Fibroblast of lung (primary cell): ENCODE measurements at regions not wholly inside any gene's neighbourhood (a gene's known extent, or its start where the extent isn't known, plus 50 kb on each side); places are given as distances from the start of the nearest gene placed in this dataset.
A peak's percentile ranks its signal among the peaks of the same experiment; 100 is the strongest.
"Not testable (repeated sequence)": the region's sequence is repeated elsewhere in the genome, so short reads cannot be mapped to it uniquely, and the experiment has no call there.

ENCODE experiments used
- DNase-seq, 2 donors: peaks; one replicate each; pipeline versions ENCODE4 v3.0.0 to v3.0.0-alpha.2; 2010; ENCODE audit warnings: low read depth in 2 of 2
- H2AFZ ChIP-seq: 2 replicates; pipeline ENCODE4 v1.5.1; 2012; ENCODE audit warnings: low read length, control low read depth, inconsistent platforms
- H3K27ac ChIP-seq: 2 replicates; pipeline ENCODE4 v1.5.1; 2011; ENCODE audit warnings: low read length, control low read depth; ENCODE audit not compliant: insufficient read depth
- H3K27me3 ChIP-seq: 2 replicates; pipeline ENCODE4 v1.5.1; 2011; ENCODE audit warnings: mild to moderate bottlenecking, low read length; ENCODE audit not compliant: control insufficient read depth, insufficient read depth
- H3K36me3 ChIP-seq: 2 replicates; pipeline ENCODE4 v1.5.1; 2011; ENCODE audit warnings: low read length; ENCODE audit not compliant: control insufficient read depth, insufficient read depth
- H3K4me1 ChIP-seq: 2 replicates; pipeline ENCODE4 v1.5.1; 2011; ENCODE audit warnings: low read length; ENCODE audit not compliant: control insufficient read depth, insufficient read depth; ENCODE audit errors: extremely low read depth
- H3K4me2 ChIP-seq: 2 replicates; pipeline ENCODE4 v1.5.1; 2011; ENCODE audit warnings: low read length, control low read depth; ENCODE audit not compliant: insufficient read depth; ENCODE audit errors: extremely low read depth
- H3K4me3 ChIP-seq, 4 experiments: fragments of 200-600 bp in 1 of 4; sonication (generic) in 1 of 4; replicated peaks in 1 of 4; 2 replicates each; pipeline ENCODE4 v1.5.1; 2011 to 2016; ENCODE audit warnings: low read length in 4 of 4, low read depth in 3 of 4, mild to moderate bottlenecking in 3 of 4, control low read depth in 2 of 4, inconsistent platforms in 1 of 4, mixed read lengths in 1 of 4; ENCODE audit not compliant: insufficient read depth in 1 of 4; ENCODE audit errors: control extremely low read depth in 1 of 4
- H3K79me2 ChIP-seq: 2 replicates; pipeline ENCODE4 v1.5.1; 2012; ENCODE audit warnings: mild to moderate bottlenecking, low read length, inconsistent platforms; ENCODE audit not compliant: control insufficient read depth, insufficient read depth
- H3K9ac ChIP-seq: 2 replicates; pipeline ENCODE4 v1.5.1; 2011; ENCODE audit warnings: mild to moderate bottlenecking, low read length, control low read depth; ENCODE audit not compliant: insufficient read depth
- H3K9me3 ChIP-seq: 2 replicates; pipeline ENCODE4 v1.5.1; 2012; ENCODE audit warnings: low read depth, low read length; ENCODE audit not compliant: control insufficient read depth, insufficient read depth
- H4K20me1 ChIP-seq: 2 replicates; pipeline ENCODE4 v1.5.1; 2011; ENCODE audit warnings: low read length; ENCODE audit not compliant: control insufficient read depth, insufficient read depth; ENCODE audit errors: extremely low read depth
- CTCF ChIP-seq, 2 donors: IDR thresholded peaks in 1 of 2; conservative IDR thresholded peaks in 1 of 2; 1 replicate in 1 of 2; 2 replicates in 1 of 2; pipeline ENCODE4 v1.5.1; 2011 to 2012; ENCODE audit warnings: low read length in 2 of 2, control low read depth in 1 of 2, inconsistent platforms in 1 of 2, low read depth in 1 of 2, mild to moderate bottlenecking in 1 of 2
- EZH2 ChIP-seq: IDR thresholded peaks from 2 replicates; pipeline ENCODE4 v1.5.1; 2012; ENCODE audit warnings: low read length, control low read depth, mild to moderate bottlenecking; ENCODE audit errors: missing control alignments

DNA sequence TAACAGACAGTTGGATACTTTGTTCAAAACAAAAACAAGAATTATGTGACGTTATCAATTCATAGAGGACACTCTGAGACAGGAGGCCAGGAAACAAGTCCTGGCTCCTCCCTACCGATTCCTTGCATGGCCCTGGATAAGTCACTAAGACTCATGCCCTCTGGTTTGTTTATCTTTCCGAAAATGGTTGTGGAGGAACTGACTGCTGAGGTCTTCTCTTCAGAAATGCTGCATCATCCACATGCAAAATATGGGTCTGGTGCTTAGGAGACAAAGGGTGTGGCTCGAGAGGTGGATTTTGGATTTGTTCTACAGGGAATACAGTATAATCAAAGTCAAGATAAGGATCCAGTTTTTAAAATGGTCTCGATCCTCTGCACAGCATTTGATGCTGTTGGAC is 130.9 kb downstream of the RELL1 start:
- H3K4me1 ChIP-seq: no peaks in the 10 kb centered on the region
- H3K9ac ChIP-seq: no peak overlapping the region
- no peak overlapping the region for H3K27ac ChIP-seq
- H4K20me1 ChIP-seq: no peaks in the 10 kb centered on the region
- H3K4me2 ChIP-seq: no peak overlapping the region
- H2AFZ ChIP-seq: no peak overlapping the region
- TF ChIP-seq EZH2 (no peak), CTCF (conservative IDR thresholded peaks at IDR 0.05 in 1 of 2, IDR thresholded peaks at IDR 0.05 in 1 of 2; ENCODE audit: low read depth in 1 of 2, low read length in 2 of 2) (no peak)
- DNase-seq: no peak
- no peaks in the 10 kb centered on the region for H3K79me2 ChIP-seq
- no peaks in the 10 kb centered on the region for H3K9me3 ChIP-seq
- no peak overlapping the region for H3K4me3 ChIP-seq
- no peaks in the 10 kb centered on the region for H3K36me3 ChIP-seq
- no peaks in the 10 kb centered on the region for H3K27me3 ChIP-seq

DNA sequence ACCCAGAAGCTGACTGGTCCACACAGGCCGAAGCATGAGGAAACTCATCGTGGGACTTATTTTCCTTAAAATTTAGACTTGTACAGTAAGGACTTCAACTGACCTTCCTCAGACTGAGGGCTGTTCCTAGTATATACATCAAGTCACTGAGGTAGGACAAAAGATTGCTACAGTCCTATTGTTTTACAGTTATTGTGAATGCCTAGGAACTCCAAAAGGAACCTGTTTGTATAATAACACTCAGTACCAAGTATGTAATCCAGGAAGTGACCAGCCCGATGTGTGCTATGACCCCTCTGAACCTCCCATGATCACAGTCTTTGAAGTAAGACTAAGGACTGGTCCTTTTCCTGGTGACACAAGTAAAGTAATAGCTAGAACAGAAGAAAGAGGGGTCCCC is 136.3 kb downstream of the RELL1 start:
- not testable (repeated sequence) for H2AFZ ChIP-seq, H3K4me2 ChIP-seq, H3K79me2 ChIP-seq, H3K4me3 ChIP-seq, H3K27me3 ChIP-seq, DNase-seq, H3K9me3 ChIP-seq, H3K36me3 ChIP-seq, H3K27ac ChIP-seq, H3K4me1 ChIP-seq, H4K20me1 ChIP-seq, H3K9ac ChIP-seq

GRCh38 chr4:37549041-37549440 is 137.1 kb downstream of the RELL1 start:
- Histone ChIP-seq H3K36me3 (no peaks in the 10 kb centered on the region), H3K9ac (no peak overlapping the region), H3K4me2 (no peak overlapping the region), H3K27me3 (no peaks in the 10 kb centered on the region), H3K9me3 (no peaks in the 10 kb centered on the region), H3K4me3 (no peak overlapping the region), H3K79me2 (no peaks in the 10 kb centered on the region), H2AFZ (no peak overlapping the region), H3K4me1 (no peaks in the 10 kb centered on the region), H3K27ac (no peak overlapping the region), H4K20me1 (no peaks in the 10 kb centered on the region)
- DNase-seq: peak; percentile 44 to 96
- no peak for TF ChIP-seq CTCF (conservative IDR thresholded peaks at IDR 0.05 in 1 of 2, IDR thresholded peaks at IDR 0.05 in 1 of 2; ENCODE audit: low read depth in 1 of 2, low read length in 2 of 2)
- TF ChIP-seq EZH2: no peak

- Histone ChIP-seq H3K27me3 (no peaks in the 10 kb centered on the region), H3K36me3 (no peaks in the 10 kb centered on the region), H3K4me2 (no peak overlapping the region), H3K4me3 (no peak overlapping the region), H3K9ac (no peak overlapping the region), H3K27ac (no peak overlapping the region), H4K20me1 (no peaks in the 10 kb centered on the region), H3K9me3 (no peaks in the 10 kb centered on the region), H3K79me2 (no peaks in the 10 kb centered on the region), H2AFZ (no peak overlapping the region), H3K4me1 (no peaks in the 10 kb centered on the region)
- no peak for TF ChIP-seq EZH2
- TF ChIP-seq CTCF (conservative IDR thresholded peaks at IDR 0.05 in 1 of 2, IDR thresholded peaks at IDR 0.05 in 1 of 2; ENCODE audit: low read depth in 1 of 2, low read length in 2 of 2): no peak
- DNase-seq: no peak
Observed at GRCh38 chr4:37546586-37546985, 139.6 kb downstream of the RELL1 start.
